Bone marrow (tissue), 2 donors: ENCODE measurements at regions not wholly inside any gene's neighbourhood (a gene's known extent, or its start where the extent isn't known, plus 50 kb on each side); places are given as distances from the start of the nearest gene placed in this dataset.
"Not testable (repeated sequence)": the region's sequence is repeated elsewhere in the genome, so short reads cannot be mapped to it uniquely, and the experiment has no call there.

ENCODE experiments used
- DNase-seq, 2 donors: peaks; one replicate each; lab custom pipeline; 2025; lab: John Stamatoyannopoulos, UW

DNA sequence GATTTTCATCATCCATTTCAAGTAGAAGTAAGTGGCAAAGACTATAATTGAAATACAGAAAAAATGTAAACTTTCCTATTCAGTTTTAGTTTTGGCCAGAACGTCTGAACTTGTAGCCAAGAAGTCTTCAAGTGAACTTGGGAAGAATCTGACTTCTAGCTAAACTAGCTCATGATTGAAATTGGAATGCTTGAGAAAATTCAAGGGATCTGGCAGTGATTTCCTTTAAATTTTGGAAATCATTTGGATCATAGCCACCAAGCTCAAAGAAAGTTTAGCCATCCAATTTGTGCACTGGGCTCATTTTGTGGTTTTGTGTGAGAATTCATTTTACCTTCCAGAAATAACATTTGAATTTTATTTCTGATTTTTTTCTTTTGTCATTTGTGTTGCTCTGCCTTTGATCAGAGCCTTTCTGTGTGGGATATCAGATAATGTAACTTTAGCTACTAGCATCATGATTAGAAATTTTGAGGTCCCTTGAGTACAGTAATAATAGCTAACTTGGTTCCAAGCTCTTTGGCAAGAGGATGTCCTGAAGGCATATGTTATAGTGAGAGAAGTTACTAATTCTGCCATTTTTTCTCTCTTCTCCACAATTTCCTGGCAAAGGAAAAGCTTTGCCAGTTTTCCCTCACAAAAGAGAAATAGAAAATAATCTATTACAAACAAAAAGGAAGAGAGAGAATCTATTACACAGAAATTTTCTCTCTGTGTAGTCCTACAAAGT is 2123.7 kb upstream of the RAG2 start:
- DNase-seq: no peak

DNA sequence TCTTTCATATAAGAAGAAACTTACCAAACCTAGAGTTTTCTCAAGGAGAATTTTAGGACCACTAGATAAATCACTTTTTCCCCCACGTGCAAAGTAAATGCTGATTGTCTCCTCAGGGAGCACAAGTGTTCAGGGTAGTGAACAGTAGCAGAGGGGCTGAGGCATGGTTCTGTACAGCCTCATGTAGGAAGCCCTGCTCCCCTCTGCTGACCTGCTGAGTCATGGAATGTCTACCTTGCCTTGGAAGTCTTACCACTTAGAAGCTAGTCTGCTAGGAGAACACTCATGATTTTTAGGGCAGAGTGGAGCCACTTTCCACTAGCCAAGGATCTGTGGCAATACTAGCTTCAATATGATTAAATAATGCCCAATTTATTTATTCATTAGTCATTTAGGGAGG is 2120.6 kb upstream of the RAG2 start:
- no peak for DNase-seq

DNA sequence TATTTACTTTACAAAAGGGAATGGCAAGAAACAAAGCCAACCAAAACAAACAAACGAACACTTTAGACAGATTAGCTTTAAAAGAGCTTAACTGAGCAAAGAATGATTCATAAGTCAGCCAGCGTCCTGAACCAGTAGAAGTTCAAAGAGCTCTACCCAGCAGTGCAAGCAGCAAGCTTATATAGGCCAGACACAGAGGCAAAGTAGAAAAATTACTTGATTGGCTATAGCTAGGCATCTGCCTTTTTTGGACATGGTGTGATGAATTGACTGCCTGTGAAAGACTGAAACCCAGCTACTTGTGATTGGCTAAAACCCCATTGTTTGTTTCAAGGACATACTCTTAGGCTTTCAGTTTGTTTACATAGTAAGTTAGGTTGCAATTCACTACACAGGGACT is 2120.0 kb upstream of the RAG2 start:
- no peak for DNase-seq

DNA sequence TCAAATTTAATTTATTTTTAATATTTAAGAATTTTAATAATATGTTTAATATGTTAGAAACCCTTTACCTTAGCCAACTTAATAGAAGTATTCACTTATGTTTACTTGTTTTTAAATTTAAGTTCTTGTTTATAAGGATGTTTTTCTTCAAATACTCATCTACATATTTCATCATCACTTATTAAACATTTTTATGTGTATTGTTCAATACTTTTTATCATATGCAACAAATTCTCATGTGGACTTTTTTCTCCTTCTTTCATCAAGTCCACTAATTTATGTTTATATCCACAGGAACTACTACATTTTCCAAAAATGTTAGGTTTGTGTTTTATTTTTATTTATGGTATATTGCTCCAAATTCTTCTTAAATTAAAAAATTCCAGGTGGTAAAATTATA is 2113.1 kb upstream of the RAG2 start:
- DNase-seq: no peak

DNA sequence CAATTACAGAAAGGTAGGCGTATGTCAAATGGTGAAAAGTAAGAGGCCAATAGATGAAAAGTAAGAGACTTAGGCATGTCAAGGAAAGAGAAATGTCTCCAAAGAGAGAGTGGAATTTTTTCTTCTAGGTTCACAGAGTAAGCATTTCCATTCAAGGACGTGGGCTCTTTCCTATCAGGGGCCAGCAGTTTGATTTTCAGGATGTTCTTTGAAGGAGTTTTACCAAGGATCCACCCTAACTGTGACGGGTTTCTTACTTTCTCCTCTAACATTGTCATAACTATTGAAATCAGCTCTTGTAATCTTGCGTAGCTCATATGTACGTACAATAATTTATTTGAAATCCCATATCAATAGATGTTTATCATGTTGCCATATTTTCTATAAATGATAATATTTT is 2112.2 kb upstream of the RAG2 start:
- no peak for DNase-seq

DNA sequence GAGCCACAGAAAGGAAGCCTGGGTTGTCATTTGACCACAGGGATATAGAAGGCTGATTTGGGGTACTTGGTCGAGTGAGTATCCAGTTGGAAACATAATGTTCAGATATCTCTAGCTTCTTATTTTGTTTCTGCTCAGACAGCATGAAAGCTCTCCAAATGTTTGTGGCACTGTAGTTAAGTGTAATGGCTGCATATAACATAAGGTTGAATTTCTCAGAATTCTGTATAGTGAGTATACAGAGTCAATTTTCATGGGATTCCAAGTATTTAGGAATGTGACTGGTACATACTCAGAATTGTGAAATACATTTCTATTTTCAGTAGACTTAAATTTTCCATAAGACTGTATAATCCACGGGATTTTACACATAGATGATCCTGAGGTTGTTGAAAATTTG is 2102.1 kb upstream of the RAG2 start:
- DNase-seq: no peak

DNA sequence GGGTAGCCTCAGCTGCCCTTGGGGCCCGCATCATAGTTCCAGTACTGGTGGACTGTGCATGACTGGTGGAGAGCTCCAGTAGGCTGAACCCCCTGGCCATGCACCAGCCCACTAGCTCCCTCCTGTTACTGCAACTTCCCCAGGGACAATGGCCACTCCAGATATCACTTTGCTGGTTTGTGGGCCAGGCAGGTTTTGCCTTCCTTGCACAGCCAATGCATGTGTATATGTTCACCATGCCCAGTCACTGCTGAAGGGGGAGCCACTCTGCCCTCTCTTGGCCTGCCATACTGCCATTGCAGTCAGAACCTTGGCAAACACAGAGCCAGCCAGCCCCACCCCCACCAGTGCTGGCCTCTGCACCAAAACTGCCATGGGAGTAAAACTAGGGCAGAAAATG is 2095.3 kb upstream of the RAG2 start:
- DNase-seq: no peak

DNA sequence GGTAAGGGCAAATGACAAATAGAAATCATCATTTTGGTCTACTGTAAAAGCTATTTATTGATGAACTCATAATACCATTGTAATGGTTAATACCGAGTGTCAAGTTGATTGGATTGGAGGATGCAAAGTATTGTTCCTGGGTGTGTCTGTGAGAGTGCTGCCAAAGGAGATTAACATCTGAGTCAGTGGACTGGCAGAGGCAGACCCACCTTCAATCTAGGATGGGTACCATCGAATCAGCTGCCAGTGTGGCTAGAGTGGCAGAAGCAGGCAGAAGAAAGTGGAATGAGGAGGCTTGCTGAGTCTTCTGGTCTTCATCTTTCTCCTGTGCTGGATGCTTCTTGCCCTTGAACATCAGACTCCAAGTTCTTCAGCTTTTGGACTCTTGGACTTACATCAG is 2092.2 kb upstream of the RAG2 start:
- DNase-seq: not testable (repeated sequence)

DNA sequence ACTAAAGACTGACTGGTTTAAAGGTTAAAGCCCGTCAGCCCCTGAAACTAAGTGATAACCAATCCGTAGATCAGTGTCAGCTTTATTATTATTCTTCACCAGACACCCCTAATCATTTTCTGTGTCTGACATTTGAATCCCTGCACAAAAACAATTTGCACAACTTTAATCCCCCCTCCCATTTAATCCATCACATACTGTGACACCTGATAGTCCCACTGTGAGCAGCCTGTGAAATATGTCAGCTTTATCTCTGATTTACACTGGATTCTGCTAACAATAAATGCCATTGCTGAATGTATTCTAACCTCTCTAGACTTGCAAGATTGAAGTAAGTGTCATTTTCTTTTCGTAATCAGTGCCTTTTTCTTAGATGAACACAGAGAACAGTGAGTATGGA is 2089.0 kb upstream of the RAG2 start:
- no peak for DNase-seq

DNA sequence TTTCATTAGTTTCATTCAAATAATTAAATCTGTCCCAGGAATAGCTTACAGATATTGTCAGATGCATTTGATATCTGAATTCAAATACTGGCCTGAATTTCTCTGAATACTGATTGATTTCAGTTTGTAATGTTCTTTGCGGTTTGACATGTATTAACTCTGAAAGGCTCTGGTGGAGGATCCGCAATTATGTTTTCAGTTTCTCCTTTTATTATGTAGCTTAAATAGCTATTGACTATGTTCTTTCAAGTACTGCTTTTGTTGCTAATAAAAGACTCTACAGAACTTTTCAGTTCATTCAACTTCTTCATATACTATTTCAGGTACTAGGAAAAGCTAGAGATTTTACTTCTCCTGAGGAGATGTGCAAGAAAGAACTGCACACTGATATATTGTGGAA is 2085.4 kb upstream of the RAG2 start:
- DNase-seq: no peak

DNA sequence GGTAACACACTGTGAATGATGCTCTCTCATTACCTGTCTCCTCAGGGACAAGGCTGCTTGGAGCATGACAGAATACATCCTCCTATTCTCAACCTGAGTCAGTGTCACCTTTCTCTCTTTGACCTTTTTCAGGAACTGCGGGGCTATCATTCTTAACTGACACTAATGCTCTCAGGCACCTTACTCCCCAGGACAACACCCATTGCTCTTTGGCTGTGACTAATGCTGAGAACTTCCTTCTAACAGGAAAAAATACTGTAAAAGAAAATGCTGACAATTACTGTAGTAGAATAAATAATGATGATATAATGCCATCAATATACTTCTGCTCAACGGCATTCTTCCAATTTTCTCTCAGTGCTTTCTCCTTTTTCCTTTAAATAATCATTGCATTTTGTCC is 2082.7 kb upstream of the RAG2 start:
- DNase-seq: no peak

DNA sequence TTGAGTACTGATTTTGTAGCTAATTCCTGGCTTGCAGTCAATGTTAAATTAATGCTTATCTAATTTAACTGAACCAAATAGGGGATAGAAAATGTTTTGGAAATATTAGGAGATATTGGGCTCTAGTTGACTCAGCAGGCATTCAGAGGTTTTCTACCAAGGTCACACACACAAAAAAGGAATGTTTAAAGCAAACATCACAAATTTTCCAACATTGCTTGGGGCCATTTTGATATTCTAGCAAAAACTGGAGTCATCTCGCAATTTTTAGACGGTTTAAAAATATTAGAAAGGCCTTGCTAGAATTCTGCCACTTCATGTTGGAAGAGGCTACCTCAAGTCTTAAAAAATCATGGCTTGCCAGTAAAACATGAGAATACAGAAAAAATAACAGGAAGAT is 2082.1 kb upstream of the RAG2 start:
- no peak for DNase-seq

DNA sequence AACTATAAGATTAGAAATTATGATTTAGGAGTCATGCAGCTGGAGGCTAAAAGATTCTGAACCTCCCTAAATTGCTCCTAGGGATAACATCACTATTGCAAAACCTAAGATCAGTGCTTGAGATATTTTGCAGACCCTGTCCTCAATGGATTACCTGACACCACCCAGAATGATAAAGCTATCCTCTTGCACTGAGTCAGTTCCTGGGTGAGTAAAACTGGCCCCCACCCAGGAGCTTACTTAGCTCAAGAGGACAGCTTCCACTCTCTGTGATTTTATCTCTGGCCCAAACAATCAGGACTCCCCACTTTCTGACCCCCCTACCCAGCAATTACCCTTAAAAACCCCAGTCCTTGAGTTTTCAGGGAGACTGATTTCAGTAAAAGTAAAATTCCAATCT is 2074.4 kb upstream of the RAG2 start:
- no peak for DNase-seq

DNA sequence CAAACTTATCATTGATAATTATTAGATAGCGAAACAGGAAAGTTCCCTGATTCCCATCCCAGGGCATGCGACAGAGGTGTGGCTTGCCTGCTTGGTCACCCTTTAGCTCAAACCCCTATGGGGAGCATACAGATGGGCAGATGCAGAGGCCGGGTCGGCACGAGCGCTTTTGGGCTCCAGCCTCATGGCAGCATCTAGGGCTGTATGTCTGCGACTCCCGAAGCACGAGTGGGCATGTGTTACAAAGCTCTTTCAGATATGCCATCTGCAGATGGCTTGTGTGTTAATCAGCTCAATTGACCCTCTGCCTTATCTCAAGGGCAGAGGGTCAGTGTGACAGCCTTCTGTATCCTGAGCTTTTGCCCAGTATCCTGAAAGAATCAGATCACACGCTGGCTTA is 2069.3 kb upstream of the RAG2 start:
- no peak for DNase-seq

DNA sequence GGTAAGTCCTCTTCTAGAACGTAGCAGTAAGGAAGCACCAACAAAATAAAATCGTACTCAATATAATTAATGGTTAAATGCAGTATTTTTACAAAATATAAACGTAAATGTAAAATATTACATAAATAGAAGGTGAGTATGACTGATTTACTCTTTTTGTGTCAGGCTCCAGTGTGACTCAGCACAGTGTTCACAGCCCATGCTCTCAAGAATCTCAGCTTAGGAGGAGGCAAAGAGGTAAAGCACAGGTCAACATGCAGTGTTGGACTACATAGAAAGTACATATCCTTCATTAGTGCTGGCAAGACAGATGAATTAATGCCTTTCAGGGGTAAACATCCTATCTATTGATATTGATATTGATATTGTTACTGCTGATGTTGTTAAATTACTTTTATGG is 2050.6 kb upstream of the RAG2 start:
- no peak for DNase-seq

DNA sequence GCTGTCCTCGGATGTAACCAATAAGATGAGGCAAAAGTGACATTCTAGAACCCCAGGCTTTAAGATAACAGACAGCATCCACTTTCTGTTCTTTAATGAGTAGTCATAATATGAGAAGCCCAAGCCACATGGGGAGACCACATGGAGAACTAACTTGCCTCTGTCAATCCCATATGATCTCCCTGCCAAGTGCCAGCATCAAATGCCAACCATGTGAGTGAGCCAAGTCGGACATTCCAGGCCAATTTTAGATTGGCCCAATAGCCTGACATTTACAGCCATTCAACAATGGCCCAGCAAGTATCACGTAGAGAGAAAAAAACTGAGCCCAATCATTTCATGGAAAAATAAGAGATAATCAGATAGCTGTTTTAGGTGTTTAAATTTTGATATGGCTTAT is 2048.3 kb upstream of the RAG2 start:
- DNase-seq: no peak

DNA sequence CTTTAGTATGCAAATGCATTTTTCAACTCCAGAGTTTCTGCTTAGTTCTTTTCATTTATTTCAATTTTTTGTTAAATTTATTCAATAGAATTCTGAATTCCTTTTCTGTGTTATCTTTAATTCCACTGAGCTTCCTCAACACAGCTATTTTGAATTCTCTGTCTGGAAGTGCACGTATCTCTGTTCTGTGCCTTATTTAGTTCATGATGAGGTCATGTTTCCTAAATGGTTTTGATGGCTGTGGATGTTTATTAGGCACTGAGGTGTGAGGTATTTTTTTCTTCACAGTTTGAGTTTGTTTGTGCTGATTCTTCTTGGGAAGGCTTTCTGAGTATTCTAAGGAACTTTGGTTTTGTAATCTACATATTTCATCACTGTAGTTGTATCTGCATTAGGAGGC is 2042.8 kb upstream of the RAG2 start:
- no peak for DNase-seq

DNA sequence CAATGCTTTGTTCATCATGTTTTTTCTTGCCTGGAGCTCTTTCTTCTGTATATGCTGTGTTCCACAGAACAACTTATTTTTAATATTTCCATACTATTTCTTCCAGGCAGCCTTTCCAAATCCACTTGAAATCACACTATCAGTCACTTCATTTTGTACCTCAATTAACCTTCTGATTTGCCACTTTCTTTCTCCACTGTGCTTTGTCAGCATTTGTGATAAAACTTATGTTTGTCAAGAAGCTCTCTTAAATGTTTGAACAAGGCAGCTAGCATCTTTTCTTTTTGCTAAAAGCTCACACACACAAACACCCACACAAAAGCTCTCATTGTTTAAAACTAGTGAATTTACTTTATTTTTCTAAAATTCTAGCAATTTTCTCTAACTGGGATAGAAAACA is 2014.7 kb upstream of the RAG2 start:
- no peak for DNase-seq

DNA sequence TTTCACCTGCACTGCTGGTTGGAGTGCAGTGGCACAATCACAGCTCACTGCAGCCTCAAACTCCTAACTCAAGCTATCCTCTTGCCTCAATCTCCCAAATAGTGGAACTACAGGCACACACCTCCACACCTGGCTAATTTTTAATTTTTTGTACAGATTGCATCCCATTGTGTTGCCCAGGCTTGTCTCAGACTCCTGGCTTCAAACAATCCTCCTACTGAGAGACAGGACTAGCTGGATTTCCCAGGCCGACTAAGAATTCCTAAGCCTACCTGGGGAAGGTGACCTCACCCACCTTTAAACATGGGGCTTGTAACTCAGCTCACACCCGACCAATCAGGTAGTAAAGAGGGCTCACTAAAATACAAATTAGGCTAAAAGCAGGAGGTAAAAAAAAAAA is 2003.3 kb upstream of the RAG2 start:
- DNase-seq: not testable (repeated sequence)

DNA sequence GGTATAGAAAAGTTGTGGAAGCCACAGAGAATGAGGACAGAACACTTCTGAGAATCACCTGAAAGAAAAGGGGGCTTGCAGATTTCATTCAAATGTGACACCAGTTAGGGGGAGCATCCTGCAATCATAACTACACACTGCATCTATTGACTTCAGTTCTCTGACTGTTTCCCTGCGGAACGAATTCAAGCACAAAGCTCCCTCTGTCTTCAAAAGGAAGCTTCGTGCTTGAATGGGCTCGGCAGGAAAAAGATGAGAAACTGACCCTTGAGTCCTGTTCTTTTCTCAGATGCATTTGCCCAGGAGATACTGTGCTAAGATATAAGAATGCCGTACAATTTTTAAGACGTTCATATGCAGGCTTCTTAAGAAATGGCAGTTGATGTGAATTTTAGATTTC is 2000.4 kb upstream of the RAG2 start:
- DNase-seq: no peak

DNA sequence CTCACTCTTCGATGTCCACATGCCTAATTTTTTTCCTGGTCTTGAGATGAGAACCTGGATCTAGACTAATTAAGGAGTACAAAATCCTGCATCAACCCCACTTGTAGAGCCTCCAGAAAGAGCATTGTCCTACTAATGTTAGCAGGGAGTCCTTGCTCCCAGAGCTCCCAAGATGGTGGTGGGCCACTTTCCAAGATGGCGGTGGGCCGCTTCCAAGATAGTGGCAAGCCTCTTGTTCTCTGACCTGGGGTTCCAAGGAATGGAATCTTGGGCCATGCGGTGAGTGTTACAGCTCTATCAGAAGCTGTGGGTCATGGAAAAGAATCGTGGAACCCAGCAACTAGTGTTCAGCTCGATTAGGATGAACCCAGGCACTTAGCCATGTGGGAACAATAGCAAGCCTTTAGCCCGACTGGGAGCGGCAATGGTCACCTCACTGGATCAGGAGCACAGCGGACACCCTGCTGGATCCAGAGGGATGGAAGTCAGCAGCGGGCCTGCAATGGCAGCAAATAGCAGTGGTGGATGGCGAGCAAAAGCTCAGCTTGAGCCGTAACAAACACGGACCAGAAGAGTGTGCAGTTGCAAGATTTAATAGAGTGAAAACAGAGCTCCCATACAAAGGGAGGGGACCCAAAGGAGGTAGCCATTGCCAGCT is 1997.5 kb upstream of the RAG2 start:
- not testable (repeated sequence) for DNase-seq

DNA sequence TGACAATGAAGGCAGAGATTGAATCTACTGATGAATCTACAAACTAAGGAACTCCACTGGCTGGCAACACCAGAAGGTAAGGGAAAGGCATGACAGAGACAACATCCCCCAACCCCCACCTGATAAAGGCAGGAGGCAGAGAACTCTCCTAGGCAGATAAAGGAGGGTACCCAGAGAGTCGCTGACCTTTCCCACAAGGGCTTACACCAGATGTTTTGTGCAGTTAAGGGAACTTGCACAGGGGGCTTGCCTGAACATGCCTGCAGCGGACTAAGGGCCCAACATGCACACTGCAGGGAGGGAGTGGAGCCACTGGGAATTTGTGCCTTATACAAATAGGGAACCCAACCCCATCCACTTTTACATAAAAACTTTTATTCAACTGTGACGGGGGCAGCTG is 1996.9 kb upstream of the RAG2 start:
- DNase-seq: no peak

DNA sequence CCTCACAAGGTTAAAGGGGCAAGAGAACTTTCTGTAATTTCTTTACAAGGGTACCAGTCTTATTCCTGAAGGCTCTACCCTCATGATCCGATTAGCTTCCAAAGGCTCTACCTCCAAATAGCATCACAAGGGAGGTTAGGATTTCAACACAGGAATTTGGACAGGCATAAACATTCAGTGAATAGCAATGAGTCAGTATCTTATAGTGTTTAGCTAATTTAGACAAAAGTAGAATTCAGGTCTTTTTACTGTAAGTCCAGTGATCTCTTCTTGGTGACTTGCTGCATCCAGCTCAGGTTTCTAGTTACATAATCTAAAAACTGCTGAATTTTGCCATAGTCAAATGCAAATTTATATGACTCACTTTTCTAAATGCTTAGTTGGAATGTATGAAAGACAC is 1995.6 kb upstream of the RAG2 start:
- no peak for DNase-seq

DNA sequence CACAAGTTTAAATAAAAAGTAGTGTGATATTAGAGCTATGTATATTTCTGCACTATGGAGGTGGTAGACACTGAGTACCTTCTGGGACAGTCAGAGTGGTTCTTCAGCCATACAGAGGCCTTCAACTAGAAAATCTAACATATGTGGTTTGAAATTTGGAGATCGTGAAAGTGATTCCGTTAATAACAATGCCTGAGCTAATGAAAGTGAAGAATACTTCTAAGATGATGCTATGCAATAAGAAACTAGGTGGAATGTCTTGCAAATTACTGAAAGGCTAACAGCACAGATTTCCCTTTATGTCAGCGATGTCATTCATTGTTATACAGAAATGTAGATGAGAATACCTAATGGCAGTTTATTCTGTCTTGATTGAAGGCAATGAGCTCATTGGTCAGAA is 1984.7 kb upstream of the RAG2 start:
- no peak for DNase-seq
